GF-D8 (cell line): ENCODE measurements at regions not wholly inside any gene's neighbourhood (a gene's known extent, or its start where the extent isn't known, plus 50 kb on each side); places are given as distances from the start of the nearest gene placed in this dataset.
"Not testable (repeated sequence)": the region's sequence is repeated elsewhere in the genome, so short reads cannot be mapped to it uniquely, and the experiment has no call there.

Experiments used
- DNase-seq: peaks from one replicate; lab custom pipeline; 2025; lab: John Stamatoyannopoulos, UW

GRCh38 chr1:187630653-187631380 is 802.1 kb downstream of the PLA2G4A start:
- DNase-seq = no peak

- no peak for DNase-seq
Measured at GRCh38 chr1:187631381-187631675, 802.6 kb downstream of the PLA2G4A start.

GRCh38 chr1:187631984-187632383 is 803.2 kb downstream of the PLA2G4A start:
- DNase-seq = no peak

DNA sequence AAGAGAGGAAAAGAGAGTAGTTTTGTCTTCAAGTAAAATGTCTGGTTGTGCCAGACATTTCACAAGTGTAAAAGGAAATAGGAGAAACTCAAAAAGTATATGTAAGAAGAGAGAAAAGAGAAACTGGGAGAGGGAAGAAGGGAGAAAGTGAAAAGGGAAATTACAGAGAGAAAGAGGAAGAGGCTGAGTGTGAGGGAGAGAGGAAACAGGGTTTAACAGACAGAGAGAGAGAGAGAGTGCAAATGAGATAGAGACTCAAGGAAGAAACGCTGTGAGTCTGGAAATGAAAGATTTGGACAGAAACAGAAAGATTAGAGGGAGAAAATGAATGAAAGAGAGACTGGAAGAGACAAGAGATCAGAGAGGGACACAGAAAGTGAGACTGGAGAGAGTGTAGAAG is 806.2 kb downstream of the PLA2G4A start:
- no peak for DNase-seq

- DNase-seq = no peak
Measured at GRCh38 chr1:187638733-187639434, 810.1 kb downstream of the PLA2G4A start.

GRCh38 chr1:187641015-187641414 is 812.3 kb downstream of the PLA2G4A start:
- no peak for DNase-seq

DNA sequence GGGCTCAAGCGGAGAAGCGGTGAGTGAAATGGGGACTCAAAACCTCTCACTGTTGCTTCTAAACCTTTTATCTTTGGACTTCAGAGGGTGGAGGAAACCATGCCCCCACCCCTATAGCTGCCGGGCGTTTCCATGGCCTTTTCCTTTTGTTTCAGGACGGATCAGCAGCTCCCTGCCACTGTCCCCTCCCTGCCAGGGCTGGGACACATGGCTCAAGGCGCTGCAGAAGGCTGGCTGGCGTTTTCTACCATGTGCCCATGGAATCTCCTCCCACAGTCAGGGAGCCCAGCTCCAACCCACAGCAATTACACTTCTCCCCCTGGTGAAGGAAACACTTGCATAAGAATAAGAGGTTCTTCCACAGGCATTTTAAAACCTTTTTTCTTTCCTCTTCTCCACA is 812.7 kb downstream of the PLA2G4A start:
- no peak for DNase-seq

GRCh38 chr1:187641907-187642306 is 813.2 kb downstream of the PLA2G4A start:
- DNase-seq = no peak

- DNase-seq = no peak
Measured at GRCh38 chr1:187645651-187646050, 816.9 kb downstream of the PLA2G4A start.

DNA sequence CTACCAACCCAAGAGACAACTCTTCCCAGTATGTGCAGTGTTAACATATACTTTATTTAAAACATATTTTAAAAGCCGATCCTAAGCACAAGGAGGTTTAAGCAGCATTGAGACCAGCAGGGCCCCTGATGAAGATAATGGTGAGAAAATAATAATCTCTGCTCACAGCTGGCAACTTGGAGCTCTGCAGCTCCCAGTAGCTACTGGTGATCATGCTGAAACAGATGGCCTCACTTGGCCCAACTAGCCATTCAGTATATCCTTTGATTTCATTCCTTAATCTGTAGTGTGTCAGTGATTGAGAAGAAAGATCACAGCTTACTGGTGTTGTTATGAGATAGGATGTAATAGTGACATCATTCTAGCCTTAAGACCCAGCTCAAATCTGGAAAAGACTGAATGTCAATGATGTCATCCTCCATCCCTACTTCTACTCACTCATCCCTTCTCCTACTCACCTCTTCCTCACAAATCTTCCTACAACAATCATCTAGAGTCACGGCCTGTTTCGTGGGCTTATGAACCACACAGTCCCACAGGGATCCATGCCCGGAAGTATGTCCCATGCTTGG is 817.9 kb downstream of the PLA2G4A start:
- DNase-seq = no peak

- no peak for DNase-seq
Measured at GRCh38 chr1:187648091-187648490, 819.3 kb downstream of the PLA2G4A start.

GRCh38 chr1:187654635-187655034 is 825.9 kb downstream of the PLA2G4A start:
- no peak for DNase-seq

DNA sequence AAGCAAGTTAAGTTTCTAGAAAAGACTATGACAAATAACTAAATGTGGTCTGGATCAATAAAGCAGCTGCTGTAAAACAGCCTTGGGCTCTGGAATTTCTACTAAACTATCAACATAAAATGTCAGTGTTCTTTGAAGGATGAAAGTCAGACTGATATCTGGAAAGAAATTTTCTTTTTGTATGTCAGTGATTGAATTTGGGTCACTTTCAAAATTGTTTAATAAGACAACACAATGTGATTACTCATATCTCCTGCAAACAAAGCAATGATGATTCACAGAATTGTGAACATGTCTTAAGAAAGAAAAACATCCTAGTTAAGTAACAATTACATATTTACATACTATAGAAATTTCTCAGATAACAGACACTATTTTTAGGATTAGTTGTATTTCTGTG is 826.4 kb downstream of the PLA2G4A start:
- no peak for DNase-seq

DNA sequence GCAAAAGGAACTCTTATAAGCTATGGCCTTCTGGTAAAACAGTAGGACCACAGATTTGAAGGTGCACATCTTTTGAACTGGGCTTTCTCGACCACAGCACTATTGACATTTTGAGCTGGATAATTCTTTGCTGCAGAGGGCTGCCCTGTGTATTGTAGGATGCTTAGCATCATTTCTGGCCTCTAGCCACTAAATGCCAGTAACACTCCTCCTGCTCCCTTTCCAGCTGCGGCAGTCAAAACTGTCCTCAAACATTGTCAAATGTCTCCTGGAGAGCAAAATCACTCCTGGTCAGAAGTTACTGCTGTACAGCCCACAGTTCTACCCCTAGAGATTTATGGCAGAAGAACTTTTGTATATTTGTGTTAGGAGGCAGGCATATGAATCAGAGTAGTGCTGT is 836.7 kb downstream of the PLA2G4A start:
- DNase-seq = no peak

DNA sequence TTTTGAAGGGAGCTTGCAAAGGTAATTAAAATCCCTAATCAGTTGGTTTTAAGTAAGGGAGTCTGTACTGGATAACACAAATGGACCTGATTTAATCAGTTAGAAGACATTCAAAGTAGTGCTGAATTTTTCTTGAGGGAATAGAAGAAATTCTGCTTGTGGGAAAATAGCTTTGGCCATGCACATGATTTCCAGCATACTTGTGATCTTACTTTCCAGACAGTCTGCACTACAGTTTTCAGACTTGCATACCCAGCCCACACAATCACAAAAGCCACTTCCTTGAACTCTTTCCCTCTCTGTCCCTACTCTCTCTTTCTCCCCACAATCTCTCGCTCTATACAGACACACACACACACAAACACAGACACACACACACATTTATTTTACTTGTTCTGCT is 852.1 kb downstream of the PLA2G4A start:
- DNase-seq = no peak

DNA sequence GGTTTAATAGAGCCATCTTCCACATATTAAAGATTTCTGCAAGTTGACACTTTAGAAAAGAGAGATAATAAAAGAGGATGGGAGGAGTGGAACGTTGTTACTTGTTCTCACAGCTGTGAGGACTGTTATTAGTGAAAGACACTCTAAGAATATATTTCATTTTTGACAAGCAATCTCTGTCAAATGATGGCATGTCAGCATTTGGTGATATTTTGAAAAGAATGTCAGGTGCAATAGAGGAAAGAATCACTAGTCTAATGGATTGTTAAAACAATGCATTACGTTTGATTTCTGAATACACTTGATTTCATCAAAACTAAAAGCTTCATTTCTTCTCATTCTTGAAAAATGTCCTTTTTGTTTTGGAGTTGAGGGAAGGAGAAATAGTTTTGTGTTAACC is 853.4 kb downstream of the PLA2G4A start:
- DNase-seq = no peak

- DNase-seq = no peak
Measured at GRCh38 chr1:187685333-187685732, 856.6 kb downstream of the PLA2G4A start.

- DNase-seq = no peak
Measured at GRCh38 chr1:187689129-187689528, 860.4 kb downstream of the PLA2G4A start.

DNA sequence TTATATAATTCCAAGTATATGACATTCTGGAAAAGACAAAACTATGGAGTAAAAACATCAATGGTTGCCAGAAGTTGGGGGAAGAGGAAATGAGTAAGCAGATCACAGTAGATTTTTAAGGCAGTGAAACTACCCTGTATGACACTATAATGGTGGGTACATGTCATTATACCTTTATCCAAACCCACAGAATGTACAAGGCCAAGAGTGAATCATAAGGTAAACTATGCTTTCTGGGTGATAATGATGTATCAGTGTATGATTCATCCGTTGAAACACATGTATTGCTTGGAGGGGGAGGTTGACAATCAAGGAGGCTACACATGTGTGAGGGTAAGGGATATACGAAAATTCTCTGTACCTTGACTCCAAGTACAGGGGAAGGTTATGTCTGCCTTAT is 862.7 kb downstream of the PLA2G4A start:
- no peak for DNase-seq

- DNase-seq = no peak
Measured at GRCh38 chr1:187692799-187693198, 864.0 kb downstream of the PLA2G4A start.

DNA sequence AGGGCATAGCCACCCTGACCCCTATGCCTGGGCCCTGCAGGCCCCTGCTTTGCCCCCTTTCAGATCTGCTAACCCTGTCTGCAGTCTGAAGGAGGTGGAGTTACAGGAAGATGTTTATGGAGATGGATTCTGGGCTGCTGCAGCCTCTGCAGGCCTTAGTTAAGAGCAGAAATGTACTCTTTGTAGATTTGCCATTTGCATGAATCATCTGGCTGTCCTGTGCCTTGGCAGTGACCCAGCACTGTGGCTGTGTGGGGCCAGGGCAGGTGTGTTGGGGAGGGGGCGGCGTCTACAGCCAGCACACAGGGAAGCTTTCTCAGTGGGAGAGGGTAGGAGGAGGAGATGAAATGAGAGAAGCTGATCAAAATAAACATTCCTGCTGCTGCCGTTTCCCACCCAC is 867.3 kb downstream of the PLA2G4A start:
- no peak for DNase-seq

GRCh38 chr1:187703138-187704130 is 874.7 kb downstream of the PLA2G4A start:
- not testable (repeated sequence) for DNase-seq
